ENCODE measurements at regions not wholly inside any gene's neighbourhood (a gene's known extent, or its start where the extent isn't known, plus 50 kb on each side); places are given as distances from the start of the nearest gene placed in this dataset.

- TF ChIP-seq, protein P1, sequence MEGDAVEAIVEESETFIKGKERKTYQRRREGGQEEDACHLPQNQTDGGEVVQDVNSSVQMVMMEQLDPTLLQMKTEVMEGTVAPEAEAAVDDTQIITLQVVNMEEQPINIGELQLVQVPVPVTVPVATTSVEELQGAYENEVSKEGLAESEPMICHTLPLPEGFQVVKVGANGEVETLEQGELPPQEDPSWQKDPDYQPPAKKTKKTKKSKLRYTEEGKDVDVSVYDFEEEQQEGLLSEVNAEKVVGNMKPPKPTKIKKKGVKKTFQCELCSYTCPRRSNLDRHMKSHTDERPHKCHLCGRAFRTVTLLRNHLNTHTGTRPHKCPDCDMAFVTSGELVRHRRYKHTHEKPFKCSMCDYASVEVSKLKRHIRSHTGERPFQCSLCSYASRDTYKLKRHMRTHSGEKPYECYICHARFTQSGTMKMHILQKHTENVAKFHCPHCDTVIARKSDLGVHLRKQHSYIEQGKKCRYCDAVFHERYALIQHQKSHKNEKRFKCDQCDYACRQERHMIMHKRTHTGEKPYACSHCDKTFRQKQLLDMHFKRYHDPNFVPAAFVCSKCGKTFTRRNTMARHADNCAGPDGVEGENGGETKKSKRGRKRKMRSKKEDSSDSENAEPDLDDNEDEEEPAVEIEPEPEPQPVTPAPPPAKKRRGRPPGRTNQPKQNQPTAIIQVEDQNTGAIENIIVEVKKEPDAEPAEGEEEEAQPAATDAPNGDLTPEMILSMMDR (IDR thresholded peaks at IDR 0.05; ENCODE audit: low read depth, low read length, poor library complexity, severe bottlenecking), result no peak
- no peak for TF ChIP-seq EZH2phosphoT487 (IDR thresholded peaks at IDR 0.05; ENCODE audit: borderline replicate concordance, low read length)
Observed at GRCh38 chr7:35889870-35890269, 89.0 kb downstream of the SEPTIN7 start.

Data from DOHH2 (cell line).